ENCODE measurements at regions not wholly inside any gene's neighbourhood (a gene's known extent, or its start where the extent isn't known, plus 50 kb on each side); places are given as distances from the start of the nearest gene placed in this dataset.

DNA sequence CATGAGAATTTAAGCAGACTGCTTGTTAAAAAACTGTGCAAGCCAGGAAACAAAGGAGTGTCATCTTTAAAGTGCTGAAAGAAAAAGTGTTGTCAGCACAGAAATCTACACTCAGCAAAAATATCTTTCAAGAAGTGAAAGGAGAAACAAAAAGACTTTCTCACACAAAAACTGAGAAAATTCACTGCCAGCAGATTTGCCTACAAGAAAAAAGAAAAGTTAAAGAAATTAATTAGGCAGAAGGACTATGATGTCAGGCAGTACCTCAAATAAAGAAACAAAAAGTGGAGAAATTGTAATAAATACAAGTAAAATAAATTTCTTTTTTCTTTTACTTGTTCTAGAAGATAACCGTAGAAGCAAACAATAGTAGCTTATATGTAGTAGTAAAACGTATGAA, 171.6 kb upstream of the CEP162 start:
- Histone ChIP-seq H3K27ac (ENCODE audit: extremely low read depth, low read depth, low read length) (no peak overlapping the region), H3K4me3 (ENCODE audit: low read depth, low read length) (no peak overlapping the region), H3K9me3 (ENCODE audit: control insufficient read depth, insufficient read depth, low read depth, low read length) (no peaks in the 10 kb centered on the region), H3K4me1 (ENCODE audit: control insufficient read depth, insufficient read depth, low read length) (no peaks in the 10 kb centered on the region), H3K36me3 (ENCODE audit: control insufficient read depth in 2 of 2, insufficient read depth in 1 of 2, low read length in 2 of 2) (no peaks in the 10 kb centered on the region)
- TF ChIP-seq ZNF138 (tag by site-specific recombination; IDR thresholded peaks at IDR 0.05; ENCODE audit: borderline replicate concordance) (no peak), PRDM1 (tag by site-specific recombination; IDR thresholded peaks at IDR 0.05) (peak; percentile 73), ZNF560 (tag by site-specific recombination; IDR thresholded peaks at IDR 0.05; ENCODE audit: borderline replicate concordance) (no peak), GLI2 (tag by site-specific recombination; IDR thresholded peaks at IDR 0.05; ENCODE audit: borderline replicate concordance, low read depth) (no peak), MEIS1 (CRISPR knock-in tag; IDR thresholded peaks at IDR 0.05; ENCODE audit: borderline replicate concordance) (no peak), KLF10 (tag by site-specific recombination; IDR thresholded peaks at IDR 0.05) (no peak)
- TF ChIP-seq, protein P1, sequence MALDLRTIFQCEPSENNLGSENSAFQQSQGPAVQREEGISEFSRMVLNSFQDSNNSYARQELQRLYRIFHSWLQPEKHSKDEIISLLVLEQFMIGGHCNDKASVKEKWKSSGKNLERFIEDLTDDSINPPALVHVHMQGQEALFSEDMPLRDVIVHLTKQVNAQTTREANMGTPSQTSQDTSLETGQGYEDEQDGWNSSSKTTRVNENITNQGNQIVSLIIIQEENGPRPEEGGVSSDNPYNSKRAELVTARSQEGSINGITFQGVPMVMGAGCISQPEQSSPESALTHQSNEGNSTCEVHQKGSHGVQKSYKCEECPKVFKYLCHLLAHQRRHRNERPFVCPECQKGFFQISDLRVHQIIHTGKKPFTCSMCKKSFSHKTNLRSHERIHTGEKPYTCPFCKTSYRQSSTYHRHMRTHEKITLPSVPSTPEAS (tag by site-specific recombination; IDR thresholded peaks at IDR 0.05), result no peak
- ChIA-PET CTCF (interaction anchor here (0.6 to 0.7 kb wide), 2 partner anchors 287 to 940 kb away, joined by 3 to 4 read pairs; no protein-coding TSS in a partner anchor), POLR2A (no interaction called here)

DNA sequence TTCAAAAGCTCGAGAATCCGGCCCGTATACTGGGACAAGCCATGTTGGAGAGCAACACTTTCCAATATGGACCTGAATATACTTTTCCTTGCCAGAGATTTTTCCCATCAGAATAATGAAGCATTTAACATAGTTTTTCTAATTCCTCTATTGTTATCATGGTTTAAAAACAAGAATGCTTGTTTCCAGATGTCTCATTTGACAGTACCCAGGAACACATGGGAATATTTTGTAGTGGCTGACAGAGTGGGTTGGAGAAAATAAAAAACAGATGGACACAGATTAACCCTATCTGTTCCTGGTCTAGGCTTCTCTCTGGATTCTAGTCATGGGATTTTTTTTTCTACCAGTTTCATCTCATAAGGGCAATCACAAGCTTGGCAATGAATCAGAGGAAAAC, 164.8 kb upstream of the CEP162 start:
- no peak overlapping the region for H3K27ac ChIP-seq (ENCODE audit: extremely low read depth, low read depth, low read length)
- no peaks in the 10 kb centered on the region for H3K4me1 ChIP-seq (ENCODE audit: control insufficient read depth, insufficient read depth, low read length)
- ChIA-PET CTCF (no interaction called here), POLR2A (no interaction called here)
- TF ChIP-seq ZBTB17 (tag by site-specific recombination; IDR thresholded peaks at IDR 0.05) (no peak), ZNF302 (tag by site-specific recombination; IDR thresholded peaks at IDR 0.05; ENCODE audit: low read depth) (no peak), ZNF548 (tag by site-specific recombination; IDR thresholded peaks at IDR 0.05) (no peak), ZBTB7A (tag by site-specific recombination; IDR thresholded peaks at IDR 0.05; ENCODE audit: low read depth) (no peak), ZNF157 (tag by site-specific recombination; IDR thresholded peaks at IDR 0.05) (no peak), ZNF37A (tag by site-specific recombination; IDR thresholded peaks at IDR 0.05) (no peak), KLF16 (tag by site-specific recombination; IDR thresholded peaks at IDR 0.05) (no peak)
- TF ChIP-seq, protein P2, sequence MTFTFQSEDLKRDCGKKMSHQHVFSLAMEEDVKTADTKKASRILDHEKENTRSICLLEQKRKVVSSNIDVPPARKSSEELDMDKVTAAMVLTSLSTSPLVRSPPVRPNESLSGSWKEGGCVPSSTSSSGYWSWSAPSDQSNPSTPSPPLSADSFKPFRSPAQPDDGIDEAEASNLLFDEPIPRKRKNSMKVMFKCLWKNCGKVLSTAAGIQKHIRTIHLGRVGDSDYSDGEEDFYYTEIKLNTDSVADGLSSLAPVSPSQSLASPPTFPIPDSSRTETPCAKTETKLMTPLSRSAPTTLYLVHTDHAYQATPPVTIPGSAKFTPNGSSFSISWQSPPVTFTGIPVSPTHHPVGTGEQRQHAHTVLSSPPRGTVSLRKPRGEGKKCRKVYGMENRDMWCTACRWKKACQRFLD (tag by site-specific recombination; IDR thresholded peaks at IDR 0.05), result no peak
- TF ChIP-seq, protein P3, sequence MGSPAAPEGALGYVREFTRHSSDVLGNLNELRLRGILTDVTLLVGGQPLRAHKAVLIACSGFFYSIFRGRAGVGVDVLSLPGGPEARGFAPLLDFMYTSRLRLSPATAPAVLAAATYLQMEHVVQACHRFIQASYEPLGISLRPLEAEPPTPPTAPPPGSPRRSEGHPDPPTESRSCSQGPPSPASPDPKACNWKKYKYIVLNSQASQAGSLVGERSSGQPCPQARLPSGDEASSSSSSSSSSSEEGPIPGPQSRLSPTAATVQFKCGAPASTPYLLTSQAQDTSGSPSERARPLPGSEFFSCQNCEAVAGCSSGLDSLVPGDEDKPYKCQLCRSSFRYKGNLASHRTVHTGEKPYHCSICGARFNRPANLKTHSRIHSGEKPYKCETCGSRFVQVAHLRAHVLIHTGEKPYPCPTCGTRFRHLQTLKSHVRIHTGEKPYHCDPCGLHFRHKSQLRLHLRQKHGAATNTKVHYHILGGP (tag by site-specific recombination; IDR thresholded peaks at IDR 0.05), result no peak
- TF ChIP-seq, protein P4, sequence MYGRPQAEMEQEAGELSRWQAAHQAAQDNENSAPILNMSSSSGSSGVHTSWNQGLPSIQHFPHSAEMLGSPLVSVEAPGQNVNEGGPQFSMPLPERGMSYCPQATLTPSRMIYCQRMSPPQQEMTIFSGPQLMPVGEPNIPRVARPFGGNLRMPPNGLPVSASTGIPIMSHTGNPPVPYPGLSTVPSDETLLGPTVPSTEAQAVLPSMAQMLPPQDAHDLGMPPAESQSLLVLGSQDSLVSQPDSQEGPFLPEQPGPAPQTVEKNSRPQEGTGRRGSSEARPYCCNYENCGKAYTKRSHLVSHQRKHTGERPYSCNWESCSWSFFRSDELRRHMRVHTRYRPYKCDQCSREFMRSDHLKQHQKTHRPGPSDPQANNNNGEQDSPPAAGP (tag by site-specific recombination; IDR thresholded peaks at IDR 0.05), result no peak
- no peaks in the 10 kb centered on the region for H3K36me3 ChIP-seq (ENCODE audit: control insufficient read depth in 2 of 2, insufficient read depth in 1 of 2, low read length in 2 of 2)
- no peak overlapping the region for H3K4me3 ChIP-seq (ENCODE audit: low read depth, low read length)
- H3K9me3 ChIP-seq (ENCODE audit: control insufficient read depth, insufficient read depth, low read depth, low read length), result no peaks in the 10 kb centered on the region

DNA sequence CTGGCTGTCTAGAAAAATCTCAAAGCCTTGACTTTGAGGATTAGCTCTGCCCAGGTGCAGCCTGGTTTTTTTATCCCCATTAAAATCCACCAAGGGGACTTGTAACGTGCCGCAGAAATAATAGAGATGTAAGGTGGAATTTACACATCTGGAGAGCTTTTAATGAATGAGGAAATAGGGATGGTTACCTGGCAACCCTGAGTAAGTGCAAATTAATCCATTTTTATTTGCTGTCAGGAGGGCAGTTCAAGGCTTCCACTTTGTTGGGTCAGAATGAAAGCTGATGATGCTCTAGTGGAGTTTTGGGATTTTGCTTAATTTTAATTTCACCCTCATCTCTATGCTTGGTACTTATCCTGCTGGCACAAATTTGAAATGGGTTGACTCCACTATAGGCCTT, 163.4 kb upstream of the CEP162 start:
- ChIA-PET POLR2A (no interaction called here), CTCF (no interaction called here)
- Histone ChIP-seq H3K9me3 (ENCODE audit: control insufficient read depth, insufficient read depth, low read depth, low read length) (no peaks in the 10 kb centered on the region), H3K36me3 (ENCODE audit: control insufficient read depth in 2 of 2, insufficient read depth in 1 of 2, low read length in 2 of 2) (no peaks in the 10 kb centered on the region), H3K27ac (ENCODE audit: extremely low read depth, low read depth, low read length) (no peak overlapping the region), H3K4me1 (ENCODE audit: control insufficient read depth, insufficient read depth, low read length) (no peaks in the 10 kb centered on the region), H3K4me3 (ENCODE audit: low read depth, low read length) (no peak overlapping the region)
- TF ChIP-seq ZNF830 (tag by site-specific recombination; IDR thresholded peaks at IDR 0.05; ENCODE audit: low read depth) (no peak), ZNF274 (IDR thresholded peaks at IDR 0.05; ENCODE audit: low read length) (no peak), ZNF274 (tag by site-specific recombination; IDR thresholded peaks at IDR 0.05; ENCODE audit: borderline replicate concordance) (no peak), ZNF544 (tag by site-specific recombination; IDR thresholded peaks at IDR 0.05) (no peak)

All from HEK293 (cell line).